ENCODE measurements at regions not wholly inside any gene's neighbourhood (a gene's known extent, or its start where the extent isn't known, plus 50 kb on each side); places are given as distances from the start of the nearest gene placed in this dataset.

- Histone ChIP-seq H2AFZ (ENCODE audit: low read length) (no peak overlapping the region), H4K5ac (ENCODE audit: insufficient read length, low read depth, low read length) (no peak overlapping the region), H2BK12ac (ENCODE audit: low read depth, low read length) (no peak overlapping the region), H2AK5ac (ENCODE audit: low read depth, low read length) (no peak overlapping the region), H2BK120ac (replicated peaks; ENCODE audit: low read depth, low read length) (no peak overlapping the region), H4K91ac (replicated peaks; ENCODE audit: insufficient read length, low read length) (no peak overlapping the region), H3K79me2 (ENCODE audit: control insufficient read depth in 1 of 2, insufficient read depth in 2 of 2, low read length in 2 of 2) (no peaks in the 10 kb centered on the region), H4K8ac (ENCODE audit: extremely low read depth, insufficient read depth, low read length) (no peak overlapping the region), H3K4ac (replicated peaks; ENCODE audit: insufficient read length, low read depth, low read length) (no peak overlapping the region), H3K18ac (ENCODE audit: extremely low read depth, low read length) (no peak overlapping the region), H3K4me3 (ENCODE audit: extremely low read depth in 1 of 4, insufficient read depth in 2 of 4, low read depth in 3 of 4, low read length in 4 of 4) (no peak overlapping the region), H3K4me1 (replicated peaks in 1 of 4; ENCODE audit: control insufficient read depth in 3 of 4, insufficient read depth in 4 of 4, low read length in 3 of 4) (no peaks in the 10 kb centered on the region), H3K23me2 (ENCODE audit: low read depth, low read length) (no peaks in the 10 kb centered on the region; the same call in 1 of the 2 replicates), H3K36me3 (ENCODE audit: control insufficient read depth in 2 of 4, insufficient read depth in 4 of 4, low read length in 3 of 4) (no peaks in the 10 kb centered on the region), H2BK5ac (ENCODE audit: low read depth, low read length) (no peak overlapping the region), H4K20me1 (replicated peaks in 1 of 2; ENCODE audit: control insufficient read depth in 1 of 2, insufficient read depth in 2 of 2, low read length in 2 of 2) (no peaks in the 10 kb centered on the region), H3K56ac (replicated peaks; ENCODE audit: insufficient read length, low read depth, low read length) (no peak overlapping the region), H3K79me1 (ENCODE audit: low read depth, low read length) (no peaks in the 10 kb centered on the region), H2BK20ac (ENCODE audit: low read length) (no peak overlapping the region), H3K9ac (replicated peaks in 1 of 4; ENCODE audit: extremely low read depth in 1 of 4, low read depth in 3 of 4, low read length in 3 of 4) (no peak overlapping the region), H3K9me3 (ENCODE audit: insufficient read depth in 2 of 2, low read depth in 1 of 2, low read length in 1 of 2) (no peaks in the 10 kb centered on the region), H3K27ac (ENCODE audit: low read depth, low read length) (no peak overlapping the region), H3K4me2 (ENCODE audit: insufficient read depth in 1 of 2, low read depth in 2 of 2, low read length in 2 of 2) (no peak overlapping the region), H3K27me3 (replicated peaks in 1 of 4; ENCODE audit: control insufficient read depth in 3 of 4, extremely low read depth in 1 of 4, insufficient read depth in 3 of 4, low read length in 3 of 4) (no peaks in the 10 kb centered on the region), H3K14ac (ENCODE audit: insufficient read length) (no peak overlapping the region), H3K23ac (ENCODE audit: insufficient read length) (no peak overlapping the region), H2BK15ac (ENCODE audit: low read length) (no peak overlapping the region)
- ChIA-PET POLR2A (ENCODE audit: partially characterized antibody) (no interaction called here), CTCF (ENCODE audit: partially characterized antibody) (no interaction called here)
- TF ChIP-seq CTCF (IDR thresholded peaks at IDR 0.05; ENCODE audit: control extremely low read depth in 1 of 3, insufficient read depth in 1 of 3, low read depth in 1 of 3, low read length in 3 of 3), result no peak
- TF ChIP-seq GABPA (IDR thresholded peaks at IDR 0.05; ENCODE audit: borderline replicate concordance, insufficient read depth, low read length), result no peak
- 85% methylated on average over 2 of the region's 2 CpGs; no CpG with 5 or more reads in 1 of the 2 experiments for WGBS, 2 experiments (ENCODE audit: extremely low coverage in 1 of 2, insufficient coverage in 1 of 2, insufficient read length in 1 of 2, insufficient replicate concordance in 2 of 2, low coverage in 1 of 2, low lambda C conversion rate in 2 of 2, missing lambda C conversion rate in 1 of 2)
- FAIRE-seq (no peak), DNase-seq (ENCODE audit: low read depth in 1 of 2, low spot score in 2 of 2) (no peak)
Observed at GRCh38 chr7:136278057-136278456, 300.9 kb upstream of the MTPN start.
